Cardiac septum (tissue), 1 donor: ENCODE measurements at regions not wholly inside any gene's neighbourhood (a gene's known extent, or its start where the extent isn't known, plus 50 kb on each side); places are given as distances from the start of the nearest gene placed in this dataset.
A peak's percentile ranks its signal among the peaks of the same experiment; 100 is the strongest.
"Not testable (repeated sequence)": the region's sequence is repeated elsewhere in the genome, so short reads cannot be mapped to it uniquely, and the experiment has no call there.

Source experiments
- DNase-seq: peaks from one replicate; pipeline ENCODE4 v3.0.0-alpha.2; 2020; ENCODE audit warnings: low spot score
- intact Hi-C: fragments of 100-400 bp; cut with DNase I; formaldehyde crosslinking; loops from one replicate; pipeline ENCODE4 v1.14.0; 2022
- donor health status: DM: no; HTN: no; CAD: no.

GRCh38 chr14:19052977-19053376 lies 85.7 kb downstream of the POTEM start:
- intact Hi-C loops, DNase-seq: not testable (repeated sequence)

GRCh38 chr14:19053426-19054050 lies 86.3 kb downstream of the POTEM start:
- intact Hi-C loops, DNase-seq: not testable (repeated sequence)

GRCh38 chr14:19054108-19054721 lies 87.0 kb downstream of the POTEM start:
- DNase-seq, intact Hi-C loops: not testable (repeated sequence)

GRCh38 chr14:19054934-19055333 lies 87.7 kb downstream of the POTEM start:
- intact Hi-C loops, DNase-seq: not testable (repeated sequence)

GRCh38 chr14:19059066-19059465 lies 91.8 kb downstream of the POTEM start:
- peak; percentile 57 for DNase-seq
- intact Hi-C loops, result not testable (repeated sequence)

GRCh38 chr14:19061689-19062450 lies 94.6 kb downstream of the POTEM start:
- DNase-seq, intact Hi-C loops: not testable (repeated sequence)

GRCh38 chr14:19068957-19069356 lies 101.7 kb downstream of the POTEM start:
- intact Hi-C loops, DNase-seq: not testable (repeated sequence)

- DNase-seq, result not testable (repeated sequence)
Observed at GRCh38 chr14:19072518-19072917, 105.3 kb downstream of the POTEM start.

GRCh38 chr14:19088632-19089031 lies 121.4 kb downstream of the POTEM start:
- intact Hi-C loops, DNase-seq: not testable (repeated sequence)

More at GRCh38 chr14:19072518-19072917, 105.3 kb downstream of the POTEM start:
- intact Hi-C loops, result not testable (repeated sequence)

- DNase-seq, intact Hi-C loops: not testable (repeated sequence)
Observed at GRCh38 chr14:19093227-19093626, 126.0 kb downstream of the POTEM start.

- intact Hi-C loops, DNase-seq: not testable (repeated sequence)
Observed at GRCh38 chr14:19094731-19095130, 127.5 kb downstream of the POTEM start.

- intact Hi-C loops, DNase-seq: not testable (repeated sequence)
Observed at GRCh38 chr14:19095167-19095566, 127.9 kb downstream of the POTEM start.

GRCh38 chr14:19096467-19096866 lies 129.2 kb downstream of the POTEM start:
- intact Hi-C loops, result not testable (repeated sequence)
- DNase-seq, result peak; percentile 66

- intact Hi-C loops, result not testable (repeated sequence)
- peak; percentile 57 for DNase-seq
Observed at GRCh38 chr14:19096876-19097275, 129.6 kb downstream of the POTEM start.

- intact Hi-C loops, result not testable (repeated sequence)
- DNase-seq, result peak; percentile 74
Observed at GRCh38 chr14:19097306-19097705, 130.1 kb downstream of the POTEM start.

GRCh38 chr14:19097750-19098149 lies 130.5 kb downstream of the POTEM start:
- intact Hi-C loops, result not testable (repeated sequence)

GRCh38 chr14:19098230-19098629 lies 131.0 kb downstream of the POTEM start:
- intact Hi-C loops, DNase-seq: not testable (repeated sequence)

More at GRCh38 chr14:19097750-19098149, 130.5 kb downstream of the POTEM start:
- DNase-seq, result peak; percentile 73

GRCh38 chr14:19098732-19099131 lies 131.5 kb downstream of the POTEM start:
- peak; percentile 67 for DNase-seq
- intact Hi-C loops, result not testable (repeated sequence)

GRCh38 chr14:19099336-19099735 lies 132.1 kb downstream of the POTEM start:
- DNase-seq, intact Hi-C loops: not testable (repeated sequence)

- intact Hi-C loops, DNase-seq: not testable (repeated sequence)
Observed at GRCh38 chr14:19099939-19100338, 132.7 kb downstream of the POTEM start.
